GM12878 (cell line): ENCODE measurements at regions not wholly inside any gene's neighbourhood (a gene's known extent, or its start where the extent isn't known, plus 50 kb on each side); places are given as distances from the start of the nearest gene placed in this dataset.

ENCODE experiments used
- POLR2A ChIP-seq: IDR thresholded peaks from 2 replicates; pipeline ENCODE4 v1.6.1; 2011; ENCODE audit warnings: low read depth, mild to moderate bottlenecking, low read length
- RB1 ChIP-seq: fragments of 450-650 bp; formaldehyde crosslinking; IDR thresholded peaks from 2 replicates; pipeline ENCODE4 v1.6.1; 2017; ENCODE audit warnings: mild to moderate bottlenecking, borderline replicate concordance
- SP1 ChIP-seq: IDR thresholded peaks from one replicate; pipeline ENCODE4 v1.6.1; 2011; ENCODE audit warnings: low read depth, low read length
- YY1 ChIP-seq: IDR thresholded peaks from 2 replicates; pipeline ENCODE4 v1.6.1; 2011; ENCODE audit warnings: low read depth, mild to moderate bottlenecking, low read length
- ZZZ3 ChIP-seq: IDR thresholded peaks from 2 replicates; pipeline ENCODE4 v1.6.1; 2011; ENCODE audit warnings: low read depth; ENCODE audit not compliant: control insufficient read depth, insufficient read length

- TF ChIP-seq ZZZ3 = no peak
- no peak for TF ChIP-seq RB1
- TF ChIP-seq POLR2A = no peak
- no peak for TF ChIP-seq SP1
- no peak for TF ChIP-seq YY1
Measured at GRCh38 chr5:173833196-173833985, 54.8 kb upstream of the CPEB4 start.
